ENCODE measurements at regions not wholly inside any gene's neighbourhood (a gene's known extent, or its start where the extent isn't known, plus 50 kb on each side); places are given as distances from the start of the nearest gene placed in this dataset.

DNA sequence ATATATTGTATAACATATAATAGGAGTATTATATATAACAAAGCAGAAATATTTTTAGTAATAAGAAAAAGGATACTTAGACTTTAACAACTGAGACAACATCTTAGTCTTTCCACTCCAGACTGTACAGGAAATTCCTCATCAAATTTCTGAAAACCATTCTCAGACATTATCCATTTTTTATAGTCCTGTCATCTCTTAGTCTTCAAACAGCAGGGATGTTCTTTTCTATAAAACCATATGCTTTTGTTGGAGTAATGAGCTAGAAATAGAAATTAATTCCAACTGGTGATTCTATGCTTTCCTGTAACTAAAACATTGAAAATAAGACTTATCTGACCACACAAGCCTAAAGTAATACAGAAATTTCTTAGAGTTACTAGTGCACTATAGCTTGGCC, 82.2 kb upstream of the CSNK1A1L start:
- no peak for DNase-seq (ENCODE audit: insufficient read length, low spot score, missing footprints)
- no peaks in the 10 kb centered on the region for H3K27me3 ChIP-seq (ENCODE audit: insufficient read depth, low read length)
- no peaks in the 10 kb centered on the region for H3K9me3 ChIP-seq (ENCODE audit: low read depth, low read length)
- no peaks in the 10 kb centered on the region for H3K79me2 ChIP-seq (ENCODE audit: insufficient read depth, low read length)
- H3K4me2 ChIP-seq (ENCODE audit: insufficient read depth, low read length), result no peak overlapping the region
- H3K4me1 ChIP-seq (ENCODE audit: insufficient read depth, low read length), result peaks cover 2% of the 10 kb centered on the region
- H3K36me3 ChIP-seq (ENCODE audit: insufficient read depth, low read length), result no peaks in the 10 kb centered on the region
- no peaks in the 10 kb centered on the region for H4K20me1 ChIP-seq (ENCODE audit: insufficient read depth, low read length)
- no peak overlapping the region for H3K4me3 ChIP-seq (ENCODE audit: insufficient read depth, low read length)
- TF ChIP-seq, protein P1, sequence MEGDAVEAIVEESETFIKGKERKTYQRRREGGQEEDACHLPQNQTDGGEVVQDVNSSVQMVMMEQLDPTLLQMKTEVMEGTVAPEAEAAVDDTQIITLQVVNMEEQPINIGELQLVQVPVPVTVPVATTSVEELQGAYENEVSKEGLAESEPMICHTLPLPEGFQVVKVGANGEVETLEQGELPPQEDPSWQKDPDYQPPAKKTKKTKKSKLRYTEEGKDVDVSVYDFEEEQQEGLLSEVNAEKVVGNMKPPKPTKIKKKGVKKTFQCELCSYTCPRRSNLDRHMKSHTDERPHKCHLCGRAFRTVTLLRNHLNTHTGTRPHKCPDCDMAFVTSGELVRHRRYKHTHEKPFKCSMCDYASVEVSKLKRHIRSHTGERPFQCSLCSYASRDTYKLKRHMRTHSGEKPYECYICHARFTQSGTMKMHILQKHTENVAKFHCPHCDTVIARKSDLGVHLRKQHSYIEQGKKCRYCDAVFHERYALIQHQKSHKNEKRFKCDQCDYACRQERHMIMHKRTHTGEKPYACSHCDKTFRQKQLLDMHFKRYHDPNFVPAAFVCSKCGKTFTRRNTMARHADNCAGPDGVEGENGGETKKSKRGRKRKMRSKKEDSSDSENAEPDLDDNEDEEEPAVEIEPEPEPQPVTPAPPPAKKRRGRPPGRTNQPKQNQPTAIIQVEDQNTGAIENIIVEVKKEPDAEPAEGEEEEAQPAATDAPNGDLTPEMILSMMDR (IDR thresholded peaks at IDR 0.05; ENCODE audit: extremely low read depth, low read depth, low read length), result no peak
- no peak overlapping the region for H2AFZ ChIP-seq (ENCODE audit: low read length)
- no peak overlapping the region for H3K27ac ChIP-seq (ENCODE audit: low read depth, low read length)

DNA sequence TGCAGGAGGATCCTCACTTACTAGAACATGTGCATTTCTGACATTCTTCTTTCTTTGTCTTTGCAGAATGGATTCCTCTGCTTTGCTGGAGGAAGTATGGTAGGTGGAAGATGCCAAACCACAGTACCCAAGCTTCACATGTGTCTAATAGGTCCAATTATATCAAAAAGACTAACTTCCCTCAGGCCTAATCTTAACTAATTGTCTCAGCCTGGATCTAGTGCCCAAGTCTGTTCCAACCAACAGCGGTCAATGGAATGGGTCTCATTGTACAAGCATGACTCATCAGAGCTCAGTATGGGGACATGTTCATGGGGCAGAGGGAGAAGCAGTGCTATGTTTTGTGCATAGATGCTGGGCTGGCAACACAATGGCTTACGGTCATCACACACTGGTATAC, 81.6 kb upstream of the CSNK1A1L start:
- Histone ChIP-seq H2AFZ (ENCODE audit: low read length) (peak overlapping the region; percentile 8), H3K79me2 (ENCODE audit: insufficient read depth, low read length) (no peaks in the 10 kb centered on the region), H3K27ac (ENCODE audit: low read depth, low read length) (peak overlapping the region; percentile 8), H4K20me1 (ENCODE audit: insufficient read depth, low read length) (no peaks in the 10 kb centered on the region), H3K4me1 (ENCODE audit: insufficient read depth, low read length) (no peaks in the 10 kb centered on the region), H3K4me2 (ENCODE audit: insufficient read depth, low read length) (no peak overlapping the region), H3K36me3 (ENCODE audit: insufficient read depth, low read length) (no peaks in the 10 kb centered on the region), H3K27me3 (ENCODE audit: insufficient read depth, low read length) (no peaks in the 10 kb centered on the region), H3K9me3 (ENCODE audit: low read depth, low read length) (no peaks in the 10 kb centered on the region), H3K4me3 (ENCODE audit: insufficient read depth, low read length) (no peak overlapping the region)
- DNase-seq (ENCODE audit: insufficient read length, low spot score, missing footprints), result no peak
- TF ChIP-seq, protein P1 (IDR thresholded peaks at IDR 0.05; ENCODE audit: extremely low read depth, low read depth, low read length), result no peak

- TF ChIP-seq, protein P1 (IDR thresholded peaks at IDR 0.05; ENCODE audit: extremely low read depth, low read depth, low read length), result no peak
- no peak overlapping the region for H3K4me3 ChIP-seq (ENCODE audit: insufficient read depth, low read length)
- no peak for DNase-seq (ENCODE audit: insufficient read length, low spot score, missing footprints)
Observed at GRCh38 chr13:37181620-37182019, 76.2 kb upstream of the CSNK1A1L start.

GRCh38 chr13:37179645-37180044, 74.2 kb upstream of the CSNK1A1L start:
- Histone ChIP-seq H4K20me1 (ENCODE audit: insufficient read depth, low read length) (no peaks in the 10 kb centered on the region), H3K4me1 (ENCODE audit: insufficient read depth, low read length) (peaks cover 15% of the 10 kb centered on the region), H3K4me2 (ENCODE audit: insufficient read depth, low read length) (no peak overlapping the region), H3K79me2 (ENCODE audit: insufficient read depth, low read length) (no peaks in the 10 kb centered on the region), H3K27me3 (ENCODE audit: insufficient read depth, low read length) (no peaks in the 10 kb centered on the region), H2AFZ (ENCODE audit: low read length) (no peak overlapping the region), H3K27ac (ENCODE audit: low read depth, low read length) (no peak overlapping the region), H3K36me3 (ENCODE audit: insufficient read depth, low read length) (no peaks in the 10 kb centered on the region), H3K4me3 (ENCODE audit: insufficient read depth, low read length) (no peak overlapping the region), H3K9me3 (ENCODE audit: low read depth, low read length) (no peaks in the 10 kb centered on the region)
- no peak for DNase-seq (ENCODE audit: insufficient read length, low spot score, missing footprints)
- TF ChIP-seq, protein P1 (IDR thresholded peaks at IDR 0.05; ENCODE audit: extremely low read depth, low read depth, low read length), result no peak

More at GRCh38 chr13:37181620-37182019, 76.2 kb upstream of the CSNK1A1L start:
- H3K4me1 ChIP-seq (ENCODE audit: insufficient read depth, low read length), result peaks cover 1% of the 10 kb centered on the region
- H3K27ac ChIP-seq (ENCODE audit: low read depth, low read length), result no peak overlapping the region
- H3K79me2 ChIP-seq (ENCODE audit: insufficient read depth, low read length), result no peaks in the 10 kb centered on the region
- H4K20me1 ChIP-seq (ENCODE audit: insufficient read depth, low read length), result no peaks in the 10 kb centered on the region
- H3K27me3 ChIP-seq (ENCODE audit: insufficient read depth, low read length), result no peaks in the 10 kb centered on the region
- no peaks in the 10 kb centered on the region for H3K9me3 ChIP-seq (ENCODE audit: low read depth, low read length)
- H2AFZ ChIP-seq (ENCODE audit: low read length), result peak overlapping the region; percentile 33
- H3K4me2 ChIP-seq (ENCODE audit: insufficient read depth, low read length), result no peak overlapping the region
- no peaks in the 10 kb centered on the region for H3K36me3 ChIP-seq (ENCODE audit: insufficient read depth, low read length)

Measured in osteoblast (primary cell).